GM12873 (cell line): ENCODE measurements at regions not wholly inside any gene's neighbourhood (a gene's known extent, or its start where the extent isn't known, plus 50 kb on each side); places are given as distances from the start of the nearest gene placed in this dataset.

Source experiments
- CTCF ChIP-seq: IDR thresholded peaks from 2 replicates; pipeline ENCODE4 v1.5.1; 2012; ENCODE audit warnings: low read depth, mild to moderate bottlenecking, moderate library complexity, low read length, control low read depth; ENCODE audit not compliant: insufficient read depth; ENCODE audit errors: missing control alignments

DNA sequence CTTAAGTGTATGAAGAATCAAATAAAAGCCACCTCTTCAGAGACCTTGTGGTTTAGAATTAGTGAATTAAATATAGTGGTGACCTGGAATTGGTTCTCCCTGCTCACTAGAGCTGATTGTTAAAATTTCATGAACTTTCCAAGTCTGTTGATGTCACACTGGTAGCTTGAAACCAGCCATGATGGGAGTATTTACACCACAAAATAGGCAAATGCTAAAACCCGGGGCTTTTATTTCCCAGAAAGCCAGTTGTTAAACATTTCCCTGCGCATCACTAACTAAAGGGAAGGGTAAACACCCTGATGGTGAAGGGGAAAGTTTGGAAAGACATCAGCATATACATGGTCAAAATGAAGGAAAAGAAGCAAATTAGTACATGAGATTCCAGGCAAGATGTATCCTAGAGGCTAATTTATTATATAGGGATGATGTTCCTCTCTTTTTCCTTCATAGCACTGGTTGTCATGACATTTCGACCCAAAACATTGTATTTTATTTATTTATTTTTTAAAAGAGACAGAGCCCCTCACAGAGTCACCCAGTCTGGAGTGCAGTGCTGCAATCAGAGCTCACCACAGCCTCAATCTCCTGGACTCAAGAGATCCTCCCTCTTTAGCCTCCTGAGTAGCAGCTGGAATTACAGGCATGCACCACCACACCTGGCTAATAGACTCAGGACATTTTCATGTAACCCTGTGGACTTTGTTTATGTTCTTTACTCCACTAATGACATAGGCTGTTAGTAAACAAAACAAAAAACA lies 123.2 kb downstream of the RIN2 start:
- no peak for TF ChIP-seq CTCF

GRCh38 chr20:19881990-19882389 lies 123.9 kb downstream of the RIN2 start:
- TF ChIP-seq CTCF: no peak

- TF ChIP-seq CTCF: no peak
These were observed 124.4 kb downstream of the RIN2 start for GRCh38 chr20:19882446-19882845.

DNA sequence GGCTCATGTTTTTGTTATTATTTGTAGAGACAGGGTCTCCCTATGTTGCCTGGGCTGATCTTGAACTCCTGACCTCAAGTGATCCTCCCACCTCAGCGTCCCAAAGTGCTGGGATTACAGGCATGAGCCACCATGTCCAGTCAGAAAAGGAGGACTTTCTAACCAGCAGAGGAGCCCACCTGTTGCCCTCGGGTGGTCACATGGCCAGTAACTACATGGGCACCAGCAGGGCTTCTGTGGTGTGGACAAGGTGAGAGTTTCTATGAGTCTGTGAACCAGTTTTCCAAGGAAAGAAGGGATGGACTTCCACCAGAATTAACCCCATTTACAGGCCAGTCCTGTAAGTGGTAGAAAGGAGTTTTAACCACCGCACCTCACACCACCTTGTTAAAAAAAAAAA lies 125.4 kb downstream of the RIN2 start:
- TF ChIP-seq CTCF: no peak

DNA sequence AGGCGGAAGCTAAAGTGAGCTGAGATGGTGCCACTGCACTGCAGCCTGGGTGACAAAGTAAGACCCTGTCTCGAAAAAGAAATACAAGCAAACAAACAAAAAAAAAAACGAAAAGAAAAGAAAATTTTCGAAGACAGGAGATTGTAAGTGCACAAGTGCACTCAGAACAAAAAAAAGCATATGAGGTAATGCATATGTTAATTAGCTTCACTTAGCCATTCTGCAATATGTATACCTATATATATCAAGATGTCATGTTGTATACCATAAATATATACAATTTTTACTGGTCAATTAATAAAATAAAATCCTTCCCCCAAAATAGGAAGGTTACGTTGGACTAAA lies 127.5 kb downstream of the RIN2 start:
- TF ChIP-seq CTCF: no peak

- TF ChIP-seq CTCF: no peak
These were observed 128.0 kb downstream of the RIN2 start for GRCh38 chr20:19885939-19886660.

GRCh38 chr20:19886661-19887288 lies 128.7 kb downstream of the RIN2 start:
- no peak for TF ChIP-seq CTCF
